ENCODE measurements at regions not wholly inside any gene's neighbourhood (a gene's known extent, or its start where the extent isn't known, plus 50 kb on each side); places are given as distances from the start of the nearest gene placed in this dataset.

GRCh38 chr21:28693476-28693875 lies 299.2 kb downstream of the LTN1 start:
- no peaks in the 10 kb centered on the region for H3K36me3 Mint-ChIP-seq
- peaks cover 6 to 16% (median 8%) of the 10 kb centered on the region in 7 donors for H3K9me3 Mint-ChIP-seq
- H3K9ac ChIP-seq (ENCODE audit: insufficient read depth, low read length, poor library complexity, severe bottlenecking): no peak overlapping the region
- H3K27me3 ChIP-seq (ENCODE audit: control insufficient read depth in 2 of 2, insufficient read depth in 2 of 2, low read length in 2 of 2): no peaks in the 10 kb centered on the region
- 100% methylated on average over 2 of the region's 2 CpGs for WGBS (ENCODE audit: insufficient coverage)
- no peaks in the 10 kb centered on the region for H3K4me1 Mint-ChIP-seq
- H3K4me2 ChIP-seq (replicated peaks; ENCODE audit: extremely low read depth, low read length, poor library complexity, severe bottlenecking): no peak overlapping the region
- intact Hi-C loops (cut with micrococcal nuclease): no loop called here
- no peaks in the 10 kb centered on the region for H3K36me3 ChIP-seq (replicated peaks in 1 of 2; ENCODE audit: control insufficient read depth in 1 of 2, insufficient read depth in 2 of 2, low read length in 2 of 2)
- H3K4me1 ChIP-seq (ENCODE audit: control insufficient read depth in 1 of 2, insufficient read depth in 2 of 2, low read length in 2 of 2): no peaks in the 10 kb centered on the region
- H4K20me1 ChIP-seq (ENCODE audit: insufficient read depth, low read length): no peaks in the 10 kb centered on the region
- H2AFZ ChIP-seq (ENCODE audit: insufficient read depth, low read depth, low read length, poor library complexity, severe bottlenecking): no peak overlapping the region
- no peaks in the 10 kb centered on the region for H3K79me2 ChIP-seq (ENCODE audit: insufficient read depth, low read length)
- TF ChIP-seq, protein P1, sequence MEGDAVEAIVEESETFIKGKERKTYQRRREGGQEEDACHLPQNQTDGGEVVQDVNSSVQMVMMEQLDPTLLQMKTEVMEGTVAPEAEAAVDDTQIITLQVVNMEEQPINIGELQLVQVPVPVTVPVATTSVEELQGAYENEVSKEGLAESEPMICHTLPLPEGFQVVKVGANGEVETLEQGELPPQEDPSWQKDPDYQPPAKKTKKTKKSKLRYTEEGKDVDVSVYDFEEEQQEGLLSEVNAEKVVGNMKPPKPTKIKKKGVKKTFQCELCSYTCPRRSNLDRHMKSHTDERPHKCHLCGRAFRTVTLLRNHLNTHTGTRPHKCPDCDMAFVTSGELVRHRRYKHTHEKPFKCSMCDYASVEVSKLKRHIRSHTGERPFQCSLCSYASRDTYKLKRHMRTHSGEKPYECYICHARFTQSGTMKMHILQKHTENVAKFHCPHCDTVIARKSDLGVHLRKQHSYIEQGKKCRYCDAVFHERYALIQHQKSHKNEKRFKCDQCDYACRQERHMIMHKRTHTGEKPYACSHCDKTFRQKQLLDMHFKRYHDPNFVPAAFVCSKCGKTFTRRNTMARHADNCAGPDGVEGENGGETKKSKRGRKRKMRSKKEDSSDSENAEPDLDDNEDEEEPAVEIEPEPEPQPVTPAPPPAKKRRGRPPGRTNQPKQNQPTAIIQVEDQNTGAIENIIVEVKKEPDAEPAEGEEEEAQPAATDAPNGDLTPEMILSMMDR (IDR thresholded peaks at IDR 0.05): no peak
- no peak overlapping the region for H3K4me3 Mint-ChIP-seq
- no peak overlapping the region for H3K4me3 ChIP-seq (replicated peaks in 1 of 3; ENCODE audit: low read depth in 2 of 3, low read length in 3 of 3)
- H3K27ac Mint-ChIP-seq: no peak overlapping the region
- H3K9me3 ChIP-seq (replicated peaks in 1 of 2; ENCODE audit: control insufficient read depth in 1 of 2, insufficient read depth in 1 of 2, low read length in 2 of 2): peaks cover 0 to 6% of the 10 kb centered on the region in 2 donors
- no peak overlapping the region for H3K27ac ChIP-seq (ENCODE audit: low read depth in 1 of 2, low read length in 2 of 2)
- no peak for DNase-seq
- H3K27me3 Mint-ChIP-seq (ENCODE audit: low read depth in 3 of 3): peaks cover 0 to 4% (median 0%) of the 10 kb centered on the region in 3 donors

GRCh38 chr21:28690196-28690595 lies 302.5 kb downstream of the LTN1 start:
- 100% methylated on average over 1 of the region's 1 CpG for WGBS (ENCODE audit: insufficient coverage)
- H3K9me3 Mint-ChIP-seq: peaks cover 0 to 6% (median under 1%) of the 10 kb centered on the region in 7 donors
- no peaks in the 10 kb centered on the region for H3K79me2 ChIP-seq (ENCODE audit: insufficient read depth, low read length)

More at GRCh38 chr21:28690196-28690595, 302.5 kb downstream of the LTN1 start:
- Histone ChIP-seq H3K4me1 (ENCODE audit: control insufficient read depth in 1 of 2, insufficient read depth in 2 of 2, low read length in 2 of 2) (no peaks in the 10 kb centered on the region), H3K4me2 (replicated peaks; ENCODE audit: extremely low read depth, low read length, poor library complexity, severe bottlenecking) (no peak overlapping the region), H2AFZ (ENCODE audit: insufficient read depth, low read depth, low read length, poor library complexity, severe bottlenecking) (no peak overlapping the region), H3K27ac (ENCODE audit: low read depth in 1 of 2, low read length in 2 of 2) (no peak overlapping the region), H4K20me1 (ENCODE audit: insufficient read depth, low read length) (no peaks in the 10 kb centered on the region), H3K36me3 (replicated peaks in 1 of 2; ENCODE audit: control insufficient read depth in 1 of 2, insufficient read depth in 2 of 2, low read length in 2 of 2) (no peaks in the 10 kb centered on the region), H3K9me3 (replicated peaks in 1 of 2; ENCODE audit: control insufficient read depth in 1 of 2, insufficient read depth in 1 of 2, low read length in 2 of 2) (no peaks in the 10 kb centered on the region), H3K4me3 (replicated peaks in 1 of 3; ENCODE audit: low read depth in 2 of 3, low read length in 3 of 3) (no peak overlapping the region), H3K9ac (ENCODE audit: insufficient read depth, low read length, poor library complexity, severe bottlenecking) (no peak overlapping the region), H3K27me3 (ENCODE audit: control insufficient read depth in 2 of 2, insufficient read depth in 2 of 2, low read length in 2 of 2) (no peaks in the 10 kb centered on the region)
- Mint-ChIP-seq H3K27ac (no peak overlapping the region), H3K4me1 (no peaks in the 10 kb centered on the region), H3K27me3 (ENCODE audit: low read depth in 3 of 3) (peaks cover 0 to 3% (median 0%) of the 10 kb centered on the region in 3 donors), H3K4me3 (no peak overlapping the region), H3K36me3 (no peaks in the 10 kb centered on the region)
- intact Hi-C loops (cut with micrococcal nuclease): no loop called here
- TF ChIP-seq, protein P1 (IDR thresholded peaks at IDR 0.05): no peak
- DNase-seq: no peak
